SK-N-SH (cell line): ENCODE measurements at regions not wholly inside any gene's neighbourhood (a gene's known extent, or its start where the extent isn't known, plus 50 kb on each side); places are given as distances from the start of the nearest gene placed in this dataset.
"Not testable (repeated sequence)": the region's sequence is repeated elsewhere in the genome, so short reads cannot be mapped to it uniquely, and the experiment has no call there.

ENCODE experiments used
- CTCF ChIA-PET: fragments of 300-600, 350-600 bp; formaldehyde crosslinking; extraction: SDS; loops from one replicate; lab custom pipeline; 2021; lab: Yijun Ruan, JAX
- POLR2A ChIA-PET: fragments of 350-600 bp; sonication (Branson Sonifier 250); formaldehyde crosslinking; extraction: SDS; loops from one replicate; lab custom pipeline; 2020; ENCODE audit warnings: antibody characterized with exemption, inconsistent platforms; lab: Yijun Ruan, JAX
- DNase-seq: peaks from one replicate; pipeline ENCODE4 v3.0.0; 2012
- H2AFZ ChIP-seq: fragments of 200-600 bp; sonication (generic); 2 replicates; pipeline ENCODE4 v1.8.1; 2016; ENCODE audit warnings: antibody characterized with exemption, mild to moderate bottlenecking, low read depth
- H3F3A ChIP-seq: fragments of 200-600 bp; sonication (generic); replicated peaks from 2 replicates; pipeline ENCODE3; 2016; ENCODE audit warnings: antibody characterized with exemption, mild to moderate bottlenecking; ENCODE audit not compliant: insufficient read depth
- H3K27ac ChIP-seq, 2 experiments: fragments of 200-500 bp in 1 of 2; fragments of 200-600 bp in 1 of 2; sonication (Bioruptor generic) in 1 of 2; sonication (generic), shearing (Covaris generic) in 1 of 2; 2 replicates each; pipeline versions ENCODE4 v1.5.1 to v1.6.1; 2014 to 2016; ENCODE audit warnings: low read depth in 2 of 2, inconsistent platforms in 1 of 2, low read length in 1 of 2, mild to moderate bottlenecking in 1 of 2, mixed read lengths in 1 of 2
- H3K27me3 ChIP-seq: fragments of 200-600 bp; sonication (generic), shearing (Covaris generic); 2 replicates; pipeline ENCODE4 v1.6.1; 2016; ENCODE audit warnings: mixed run types; ENCODE audit not compliant: insufficient read depth
- H3K36me3 ChIP-seq, 2 experiments: fragments of 200-500 bp in 1 of 2; fragments of 200-600 bp in 1 of 2; sonication (Bioruptor generic) in 1 of 2; sonication (generic) in 1 of 2; replicated peaks in 1 of 2; 2 replicates each; pipeline versions ENCODE3 to v1.5.1; 2014 to 2016; ENCODE audit warnings: low read length in 1 of 2, mild to moderate bottlenecking in 1 of 2; ENCODE audit not compliant: insufficient read depth in 2 of 2, control insufficient read depth in 1 of 2
- H3K4me1 ChIP-seq, 2 experiments: fragments of 200-500 bp in 1 of 2; fragments of 200-600 bp in 1 of 2; sonication (Bioruptor generic) in 1 of 2; sonication (generic), shearing (Covaris generic) in 1 of 2; 2 replicates each; pipeline versions ENCODE4 v1.5.1 to v1.6.1; 2014 to 2016; ENCODE audit warnings: low read depth in 1 of 2, low read length in 1 of 2, mixed run types in 1 of 2; ENCODE audit not compliant: insufficient read depth in 2 of 2, control insufficient read depth in 1 of 2
- H3K4me2 ChIP-seq: fragments of 200-600 bp; sonication (generic), shearing (Covaris generic); 2 replicates; pipeline ENCODE4 v1.6.1; 2017; ENCODE audit warnings: mixed run types
- H3K4me3 ChIP-seq, 2 experiments: fragments of 200-500 bp in 1 of 2; fragments of 200-600 bp in 1 of 2; sonication (Bioruptor generic) in 1 of 2; sonication (generic), shearing (Covaris generic) in 1 of 2; 2 replicates each; pipeline versions ENCODE4 v1.5.1 to v1.8.1; 2014 to 2016; ENCODE audit warnings: low read depth in 2 of 2, inconsistent platforms in 1 of 2, low read length in 1 of 2, mild to moderate bottlenecking in 1 of 2, mixed read lengths in 1 of 2, moderate library complexity in 1 of 2
- H3K79me2 ChIP-seq: fragments of 200-600 bp; sonication (generic); 2 replicates; pipeline ENCODE4 v1.8.1; 2017; ENCODE audit warnings: mild to moderate bottlenecking; ENCODE audit not compliant: insufficient read depth
- H3K9ac ChIP-seq: fragments of 200-600 bp; sonication (generic); 2 replicates; pipeline ENCODE4 v1.6.1; 2017; ENCODE audit warnings: mixed run types
- H3K9me2 ChIP-seq: fragments of 200-600 bp; sonication (generic); 2 replicates; pipeline ENCODE4 v1.6.1; 2017; ENCODE audit warnings: mixed run types
- H3K9me3 ChIP-seq: fragments of 200-600 bp; sonication (generic); 2 replicates; pipeline ENCODE4 v1.6.1; 2017; ENCODE audit warnings: mixed run types, mild to moderate bottlenecking, moderate library complexity
- H4K20me1 ChIP-seq: fragments of 200-600 bp; sonication (generic); 2 replicates; pipeline ENCODE4 v1.6.1; 2017; ENCODE audit warnings: mild to moderate bottlenecking, mixed run types; ENCODE audit not compliant: insufficient read depth
- FOXM1 ChIP-seq: IDR thresholded peaks from 2 replicates; pipeline ENCODE4 v1.4.0; 2012; ENCODE audit warnings: low read depth, mild to moderate bottlenecking
- GATA2 ChIP-seq: sonication (generic); formaldehyde crosslinking; IDR thresholded peaks from 2 replicates; pipeline ENCODE4 v1.5.0; 2020; ENCODE audit warnings: mild to moderate bottlenecking, missing genetic modification reagents
- JUND ChIP-seq: IDR thresholded peaks from 2 replicates; pipeline ENCODE4 v1.4.0; 2012
- YY1 ChIP-seq: IDR thresholded peaks from 2 replicates; pipeline ENCODE4 v1.4.0; 2012; ENCODE audit warnings: low read depth, mild to moderate bottlenecking
- ZBTB33 ChIP-seq: IDR thresholded peaks from 2 replicates; pipeline ENCODE4 v1.4.0; 2012; ENCODE audit warnings: low read depth, borderline replicate concordance
- WGBS: methylation state at CpG from one replicate; pipeline ENCODE4 v1.1.6; 2017; ENCODE audit warnings: low lambda C conversion rate; 5-methylcytosine and 5-hydroxymethylcytosine counted together
- TF ChIP-seq, protein P1 (sequence below): IDR thresholded peaks from 2 replicates; pipeline ENCODE4 v1.6.1; 2012; ENCODE audit warnings: mild to moderate bottlenecking, low read depth, low read length, moderate library complexity
- TF ChIP-seq, protein P2 (sequence below): IDR thresholded peaks from 2 replicates; pipeline ENCODE4 v1.4.0; 2012; ENCODE audit warnings: low read depth, borderline replicate concordance

- TF ChIP-seq ZBTB33: no peak
- TF ChIP-seq, all 33 proteins: peak for 0
Observed at GRCh38 chr1:101373570-101373969, 136.8 kb downstream of the S1PR1 start (continued).

- H3K9me2 ChIP-seq, H3K27me3 ChIP-seq, H3F3A ChIP-seq, H3K4me3 ChIP-seq, H4K20me1 ChIP-seq, H3K27ac ChIP-seq, H3K36me3 ChIP-seq, H3K9me3 ChIP-seq, H3K4me2 ChIP-seq, H3K9ac ChIP-seq, H3K79me2 ChIP-seq, DNase-seq, H2AFZ ChIP-seq: not testable (repeated sequence)
- H3K4me1 ChIP-seq: peaks cover 4 to 13% of the 10 kb centered on the region in 2 experiments; a peak in 1 of 4 replicates
- ChIA-PET POLR2A (interaction anchor here (0.6 kb wide), 1 partner anchor 68 kb away, joined by 3 read pairs; no protein-coding TSS in a partner anchor), CTCF (interaction anchor here (0.6 to 1.9 kb wide), 8 partner anchors 8 to 98 kb away, joined by 3 to 8 read pairs (median 4); no protein-coding TSS in a partner anchor)
- WGBS: 60% methylated on average over 3 of the region's 3 CpGs
Observed at GRCh38 chr1:101375448-101375847, 138.6 kb downstream of the S1PR1 start.

DNA sequence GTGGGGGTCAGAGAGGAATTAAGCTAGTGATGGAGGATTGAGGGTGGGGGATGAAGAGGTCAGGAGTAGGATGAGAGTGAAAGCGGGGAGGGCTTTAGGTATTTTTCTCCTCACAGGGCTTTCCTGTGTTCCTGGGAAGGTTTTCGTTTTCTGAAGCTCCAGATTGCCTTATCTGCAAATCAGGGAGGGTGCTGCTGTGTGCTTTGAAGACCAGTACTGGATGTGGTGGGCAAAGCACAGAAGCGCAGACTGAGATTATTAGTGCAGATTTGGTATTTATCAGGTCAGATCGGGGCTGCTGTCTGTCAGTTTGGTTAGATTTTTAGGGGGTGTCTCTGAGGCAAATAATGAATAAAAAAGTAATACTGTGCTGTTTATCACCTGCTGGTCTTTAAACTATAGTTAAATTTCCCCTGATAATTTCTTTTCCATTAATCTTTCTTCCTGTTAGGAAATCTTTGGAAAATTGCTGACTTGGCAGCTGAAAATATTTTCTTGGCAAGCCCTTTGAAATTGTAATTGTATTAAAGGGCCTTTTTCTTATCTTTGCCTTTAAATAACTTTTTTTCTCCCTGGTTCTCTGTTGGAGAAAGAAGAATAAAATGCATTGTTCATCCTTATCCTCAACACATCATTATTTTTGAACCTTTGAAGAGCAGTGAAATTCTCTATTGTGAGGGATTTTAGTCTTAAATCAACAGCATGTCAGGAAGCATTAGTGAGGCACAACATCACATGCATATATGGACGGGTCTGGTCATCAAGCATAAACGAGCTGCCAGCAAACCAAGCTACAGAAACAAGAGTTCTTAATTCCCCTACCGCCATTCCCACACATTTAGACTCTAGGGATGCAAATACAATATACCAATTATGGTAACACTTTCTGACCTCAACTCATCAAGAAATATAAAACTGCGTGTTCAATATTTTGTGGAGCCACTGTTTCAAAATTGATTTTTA, 139.6 kb downstream of the S1PR1 start:
- no peaks in the 10 kb centered on the region for H3K79me2 ChIP-seq
- no peak overlapping the region for H3K4me2 ChIP-seq
- H3K27ac ChIP-seq: peak overlapping the region in 1 of 2 experiments; percentile 18; a peak in 2 of 4 replicates
- DNase-seq: no peak
- 43% methylated on average over 8 of the region's 8 CpGs for WGBS
- H3K9me2 ChIP-seq: no peaks in the 10 kb centered on the region
- ChIA-PET POLR2A (no interaction called here), CTCF (interaction anchor here (0.6 to 1.9 kb wide), 7 partner anchors 9 to 130 kb away, joined by 3 to 8 read pairs (median 4); no protein-coding TSS in a partner anchor)
- no peaks in the 10 kb centered on the region for H4K20me1 ChIP-seq
- H3K4me1 ChIP-seq: peaks cover 0 to 13% of the 10 kb centered on the region in 2 experiments; a peak in 1 of 4 replicates
- no peak overlapping the region for H3K4me3 ChIP-seq
- H3K27me3 ChIP-seq: no peaks in the 10 kb centered on the region; the same call in 1 of the 2 replicates
- H3K9ac ChIP-seq: no peak overlapping the region
- H3K36me3 ChIP-seq: no peaks in the 10 kb centered on the region
- H3K9me3 ChIP-seq: no peaks in the 10 kb centered on the region
- TF ChIP-seq, protein P1, sequence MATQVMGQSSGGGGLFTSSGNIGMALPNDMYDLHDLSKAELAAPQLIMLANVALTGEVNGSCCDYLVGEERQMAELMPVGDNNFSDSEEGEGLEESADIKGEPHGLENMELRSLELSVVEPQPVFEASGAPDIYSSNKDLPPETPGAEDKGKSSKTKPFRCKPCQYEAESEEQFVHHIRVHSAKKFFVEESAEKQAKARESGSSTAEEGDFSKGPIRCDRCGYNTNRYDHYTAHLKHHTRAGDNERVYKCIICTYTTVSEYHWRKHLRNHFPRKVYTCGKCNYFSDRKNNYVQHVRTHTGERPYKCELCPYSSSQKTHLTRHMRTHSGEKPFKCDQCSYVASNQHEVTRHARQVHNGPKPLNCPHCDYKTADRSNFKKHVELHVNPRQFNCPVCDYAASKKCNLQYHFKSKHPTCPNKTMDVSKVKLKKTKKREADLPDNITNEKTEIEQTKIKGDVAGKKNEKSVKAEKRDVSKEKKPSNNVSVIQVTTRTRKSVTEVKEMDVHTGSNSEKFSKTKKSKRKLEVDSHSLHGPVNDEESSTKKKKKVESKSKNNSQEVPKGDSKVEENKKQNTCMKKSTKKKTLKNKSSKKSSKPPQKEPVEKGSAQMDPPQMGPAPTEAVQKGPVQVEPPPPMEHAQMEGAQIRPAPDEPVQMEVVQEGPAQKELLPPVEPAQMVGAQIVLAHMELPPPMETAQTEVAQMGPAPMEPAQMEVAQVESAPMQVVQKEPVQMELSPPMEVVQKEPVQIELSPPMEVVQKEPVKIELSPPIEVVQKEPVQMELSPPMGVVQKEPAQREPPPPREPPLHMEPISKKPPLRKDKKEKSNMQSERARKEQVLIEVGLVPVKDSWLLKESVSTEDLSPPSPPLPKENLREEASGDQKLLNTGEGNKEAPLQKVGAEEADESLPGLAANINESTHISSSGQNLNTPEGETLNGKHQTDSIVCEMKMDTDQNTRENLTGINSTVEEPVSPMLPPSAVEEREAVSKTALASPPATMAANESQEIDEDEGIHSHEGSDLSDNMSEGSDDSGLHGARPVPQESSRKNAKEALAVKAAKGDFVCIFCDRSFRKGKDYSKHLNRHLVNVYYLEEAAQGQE: no peak
- TF ChIP-seq FOXM1 (no peak), YY1 (no peak), JUND (no peak), GATA2 (CRISPR knock-in tag) (peak; percentile 71)
- TF ChIP-seq, protein P2, sequence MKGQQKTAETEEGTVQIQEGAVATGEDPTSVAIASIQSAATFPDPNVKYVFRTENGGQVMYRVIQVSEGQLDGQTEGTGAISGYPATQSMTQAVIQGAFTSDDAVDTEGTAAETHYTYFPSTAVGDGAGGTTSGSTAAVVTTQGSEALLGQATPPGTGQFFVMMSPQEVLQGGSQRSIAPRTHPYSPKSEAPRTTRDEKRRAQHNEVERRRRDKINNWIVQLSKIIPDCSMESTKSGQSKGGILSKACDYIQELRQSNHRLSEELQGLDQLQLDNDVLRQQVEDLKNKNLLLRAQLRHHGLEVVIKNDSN: no peak
- no peak overlapping the region for H2AFZ ChIP-seq
- H3F3A ChIP-seq: no peaks in the 10 kb centered on the region
